ENCODE measurements at regions not wholly inside any gene's neighbourhood (a gene's known extent, or its start where the extent isn't known, plus 50 kb on each side); places are given as distances from the start of the nearest gene placed in this dataset.

DNA sequence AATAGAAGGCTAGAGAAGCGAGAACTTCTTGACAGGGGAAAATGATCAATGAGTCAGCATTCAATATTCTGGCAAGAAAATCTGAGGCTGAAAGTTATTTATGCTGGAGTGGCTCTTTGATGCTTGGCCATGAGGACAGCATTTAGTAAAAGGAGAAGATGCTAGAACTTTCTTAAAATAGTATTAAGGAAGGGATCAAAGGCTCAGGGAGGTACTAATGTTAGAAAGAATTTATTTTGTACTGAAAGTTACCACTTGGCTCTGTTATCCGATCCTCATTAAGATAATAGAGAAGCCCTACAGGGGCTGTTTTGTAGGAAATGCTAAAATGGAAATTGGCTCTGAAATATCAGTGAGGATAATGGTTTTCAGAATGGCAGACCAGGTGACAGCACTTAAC, 1774.6 kb upstream of the PCDH20 start:
- Histone ChIP-seq H2BK120ac (ENCODE audit: low read depth, low read length) (peak overlapping the region; percentile 47; the same call in 1 of the 2 replicates), H4K20me1 (ENCODE audit: insufficient read depth, low read length) (no peaks in the 10 kb centered on the region), H3K27me3 (ENCODE audit: control insufficient read depth, insufficient read depth, low read length) (no peaks in the 10 kb centered on the region), H2BK5ac (ENCODE audit: low read depth, low read length, poor library complexity, severe bottlenecking) (peak overlapping the region; percentile 50), H4K91ac (ENCODE audit: insufficient read depth, low read depth, low read length) (no peak overlapping the region), H4K5ac (ENCODE audit: low read depth, low read length) (peak overlapping the region; percentile 42; the same call in 1 of the 2 replicates), H2AK5ac (ENCODE audit: low read depth, low read length) (0 out of 2 replicates have a peak overlapping the region, but pooled peaks have one; percentile 1), H4K8ac (ENCODE audit: low read depth in 2 of 2, low read length in 2 of 2) (0 out of 4 replicates have a peak overlapping the region, but pooled peaks of 1 of the 2 experiments have one; percentile 65), H3K9ac (ENCODE audit: low read depth, low read length) (no peak overlapping the region), H3K4me3 (ENCODE audit: insufficient read depth, low read depth, low read length) (no peak overlapping the region), H3K9me1 (ENCODE audit: insufficient read depth, low read length) (no peaks in the 10 kb centered on the region), H2AK9ac (replicated peaks; ENCODE audit: low read depth, low read length, poor library complexity) (no peak overlapping the region), H3K4me1 (ENCODE audit: control insufficient read depth, insufficient read depth, low read length) (peaks cover 2% of the 10 kb centered on the region; the same call in 1 of the 2 replicates), H3K18ac (ENCODE audit: low read depth, low read length) (peak overlapping the region; percentile 68; the same call in 1 of the 2 replicates), H3K36me3 (ENCODE audit: control insufficient read depth, insufficient read depth, low read length) (no peaks in the 10 kb centered on the region), H2AFZ (replicated peaks; ENCODE audit: low read length, poor library complexity) (no peak overlapping the region), H3K4ac (ENCODE audit: low read depth, low read length) (no peak overlapping the region), H3K23ac (ENCODE audit: low read depth, low read length) (no peak overlapping the region), H3K4me2 (ENCODE audit: low read depth, low read length) (no peak overlapping the region), H3K56ac (ENCODE audit: extremely low read depth, insufficient read depth, low read length) (no peak overlapping the region), H3K27ac (ENCODE audit: insufficient read depth, low read length) (no peak overlapping the region), H3K79me1 (ENCODE audit: low read depth in 1 of 2, low read length in 2 of 2) (no peaks in the 10 kb centered on the region), H2BK15ac (ENCODE audit: low read depth, low read length) (no peak overlapping the region), H2BK20ac (ENCODE audit: low read depth, low read length) (peak overlapping the region; percentile 46; the same call in 1 of the 2 replicates), H3K14ac (replicated peaks; ENCODE audit: low read depth, low read length) (no peak overlapping the region), H3K9me3 (ENCODE audit: control insufficient read depth, insufficient read depth, low read length) (no peaks in the 10 kb centered on the region)
- WGBS, 2 experiments (ENCODE audit: extremely low coverage in 2 of 2, insufficient read length in 1 of 2) = 79% methylated on average over 2 of the region's 2 CpGs; no CpG with 5 or more reads in 1 of the 2 experiments
- in situ Hi-C loops (cut with MboI; ENCODE audit: low sequenced_read_pairs) = no loop called here
- intact Hi-C loops (cut with micrococcal nuclease) = no loop called here
- ATAC-seq (ENCODE audit: low read depth) = no peak
- TF ChIP-seq CTCF (conservative IDR thresholded peaks at IDR 0.05; ENCODE audit: low read depth, low read length) (no peak), BHLHE40 (IDR thresholded peaks at IDR 0.05; ENCODE audit: low read depth, low read length) (no peak), MAZ (IDR thresholded peaks at IDR 0.05; ENCODE audit: borderline replicate concordance, low read depth, low read length) (no peak), NFE2L2 (IDR thresholded peaks at IDR 0.05; ENCODE audit: low read depth, low read length) (no peak), ELK1 (IDR thresholded peaks at IDR 0.05; ENCODE audit: borderline replicate concordance, low read depth, low read length) (no peak), MXI1 (IDR thresholded peaks at IDR 0.05; ENCODE audit: borderline replicate concordance, low read depth, low read length) (no peak), SMC3 (IDR thresholded peaks at IDR 0.05; ENCODE audit: low read depth, low read length) (no peak), RAD21 (IDR thresholded peaks at IDR 0.05; ENCODE audit: low read length) (no peak)
- dilution Hi-C loops (cut with HindIII; ENCODE audit: low sequenced_read_pairs, unreplicated experiment) = no loop called here
- no TSS peak for BruUV-seq (replicated peaks)
- ChIA-PET POLR2A (ENCODE audit: unreplicated experiment) (no interaction called here), CTCF (no interaction called here)
- no peak for DNase-seq
